ENCODE measurements at regions not wholly inside any gene's neighbourhood (a gene's known extent, or its start where the extent isn't known, plus 50 kb on each side); places are given as distances from the start of the nearest gene placed in this dataset.

DNA sequence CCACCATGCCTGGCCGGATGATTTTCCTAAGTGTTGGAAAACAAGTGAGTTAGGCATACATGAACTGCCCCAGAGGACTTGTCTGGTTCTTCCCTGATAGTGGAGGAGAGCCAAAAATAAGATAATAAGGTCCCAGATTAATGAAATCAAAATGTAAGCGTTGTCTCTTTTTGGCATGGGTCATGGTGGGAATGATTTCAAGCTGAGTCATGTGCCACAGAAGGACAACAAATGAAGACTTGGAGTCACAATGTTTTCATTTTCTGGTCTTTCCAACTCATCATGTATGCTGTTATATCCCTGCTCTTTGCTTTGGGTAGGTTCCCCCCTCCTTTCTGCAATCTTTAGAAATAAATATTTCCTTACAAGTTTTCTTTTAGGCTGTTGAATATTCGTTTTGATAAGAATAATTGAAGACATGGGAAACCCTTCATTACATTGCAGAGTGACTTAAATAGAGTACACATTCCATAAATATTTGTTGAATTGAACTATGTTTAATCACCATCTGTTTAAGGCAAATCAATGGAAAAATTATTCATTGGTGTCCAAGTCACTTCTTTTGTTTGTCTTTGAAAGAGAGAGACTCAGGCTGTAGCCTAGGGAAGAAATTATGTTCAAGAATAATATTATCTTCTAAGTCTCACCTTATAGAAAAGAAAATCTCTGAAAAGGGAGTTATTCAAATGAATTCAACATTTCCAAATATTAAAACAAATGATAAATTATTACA is 196.3 kb downstream of the CSNK1G3 start:
- WGBS (ENCODE audit: insufficient coverage, low coverage, low lambda C conversion rate, missing lambda C conversion rate) = 24% methylated on average over 3 of the region's 3 CpGs
- no peaks in the 10 kb centered on the region for H3K27me3 ChIP-seq
- ATAC-seq (no peak), DNase-seq (no peak)
- no peak overlapping the region for H3K4me3 ChIP-seq
- no peak overlapping the region for H3K27ac ChIP-seq
- no peaks in the 10 kb centered on the region for H3K9me3 ChIP-seq
- intact Hi-C loops (cut with DNase I) = no loop called here
- TF ChIP-seq, protein P1, sequence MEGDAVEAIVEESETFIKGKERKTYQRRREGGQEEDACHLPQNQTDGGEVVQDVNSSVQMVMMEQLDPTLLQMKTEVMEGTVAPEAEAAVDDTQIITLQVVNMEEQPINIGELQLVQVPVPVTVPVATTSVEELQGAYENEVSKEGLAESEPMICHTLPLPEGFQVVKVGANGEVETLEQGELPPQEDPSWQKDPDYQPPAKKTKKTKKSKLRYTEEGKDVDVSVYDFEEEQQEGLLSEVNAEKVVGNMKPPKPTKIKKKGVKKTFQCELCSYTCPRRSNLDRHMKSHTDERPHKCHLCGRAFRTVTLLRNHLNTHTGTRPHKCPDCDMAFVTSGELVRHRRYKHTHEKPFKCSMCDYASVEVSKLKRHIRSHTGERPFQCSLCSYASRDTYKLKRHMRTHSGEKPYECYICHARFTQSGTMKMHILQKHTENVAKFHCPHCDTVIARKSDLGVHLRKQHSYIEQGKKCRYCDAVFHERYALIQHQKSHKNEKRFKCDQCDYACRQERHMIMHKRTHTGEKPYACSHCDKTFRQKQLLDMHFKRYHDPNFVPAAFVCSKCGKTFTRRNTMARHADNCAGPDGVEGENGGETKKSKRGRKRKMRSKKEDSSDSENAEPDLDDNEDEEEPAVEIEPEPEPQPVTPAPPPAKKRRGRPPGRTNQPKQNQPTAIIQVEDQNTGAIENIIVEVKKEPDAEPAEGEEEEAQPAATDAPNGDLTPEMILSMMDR (IDR thresholded peaks at IDR 0.05) = no peak
- TF ChIP-seq POLR2A (IDR thresholded peaks at IDR 0.05) = no peak
- no peaks in the 10 kb centered on the region for H3K36me3 ChIP-seq
- H3K4me1 ChIP-seq = no peaks in the 10 kb centered on the region

DNA sequence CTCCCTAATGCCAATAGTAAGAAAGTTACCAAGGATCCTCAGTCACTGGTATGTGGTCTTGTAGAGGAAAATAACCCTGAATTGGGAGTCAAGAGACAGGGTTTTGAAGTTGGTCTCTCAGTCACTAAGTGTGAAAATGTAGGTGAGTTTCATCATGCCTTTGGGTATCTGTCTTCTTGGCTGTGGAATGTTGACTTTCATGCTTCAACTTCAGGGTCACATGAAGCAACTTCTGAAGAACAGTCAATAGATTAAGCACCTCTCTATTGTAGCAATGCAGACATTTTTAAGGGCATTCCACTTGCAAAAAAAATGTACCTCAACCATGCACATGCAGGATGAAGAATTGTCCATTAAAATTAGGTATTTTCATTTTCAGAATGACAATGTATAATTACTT is 194.6 kb downstream of the CSNK1G3 start:
- no peak overlapping the region for H3K27ac ChIP-seq
- DNase-seq = no peak
- H3K9me3 ChIP-seq = no peaks in the 10 kb centered on the region
- H3K4me3 ChIP-seq = no peak overlapping the region
- ATAC-seq = no peak
- H3K4me1 ChIP-seq = no peaks in the 10 kb centered on the region
- H3K36me3 ChIP-seq = no peaks in the 10 kb centered on the region
- intact Hi-C loops (cut with DNase I) = no loop called here
- no peaks in the 10 kb centered on the region for H3K27me3 ChIP-seq
- TF ChIP-seq, protein P1 (IDR thresholded peaks at IDR 0.05) = no peak
- no peak for TF ChIP-seq POLR2A (IDR thresholded peaks at IDR 0.05)

DNA sequence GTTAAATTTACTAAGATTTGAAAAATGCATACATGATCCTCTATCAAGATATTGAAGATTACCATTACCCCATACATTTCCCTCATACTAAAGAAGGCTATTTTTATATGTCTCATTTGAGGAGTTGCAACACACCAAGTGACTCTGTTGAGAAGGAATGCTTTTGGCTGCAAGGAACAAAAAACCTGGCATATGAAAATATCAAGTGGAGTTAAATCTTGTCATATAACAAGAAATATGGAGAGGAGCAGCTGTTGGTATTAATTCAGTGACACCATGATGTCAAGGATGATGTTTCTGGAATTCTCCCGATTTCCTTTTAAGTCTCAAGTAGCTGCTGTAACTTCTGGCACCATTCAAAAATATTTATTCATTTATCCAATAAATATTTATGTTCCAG is 193.8 kb downstream of the CSNK1G3 start:
- Histone ChIP-seq H3K4me3 (no peak overlapping the region), H3K4me1 (no peaks in the 10 kb centered on the region), H3K27ac (no peak overlapping the region), H3K9me3 (no peaks in the 10 kb centered on the region), H3K27me3 (no peaks in the 10 kb centered on the region), H3K36me3 (no peaks in the 10 kb centered on the region)
- TF ChIP-seq, protein P1 (IDR thresholded peaks at IDR 0.05) = no peak
- ATAC-seq = no peak
- DNase-seq = no peak
- 42% methylated on average over 1 of the region's 1 CpG for WGBS (ENCODE audit: insufficient coverage, low coverage, low lambda C conversion rate, missing lambda C conversion rate)
- intact Hi-C loops (cut with DNase I) = no loop called here

DNA sequence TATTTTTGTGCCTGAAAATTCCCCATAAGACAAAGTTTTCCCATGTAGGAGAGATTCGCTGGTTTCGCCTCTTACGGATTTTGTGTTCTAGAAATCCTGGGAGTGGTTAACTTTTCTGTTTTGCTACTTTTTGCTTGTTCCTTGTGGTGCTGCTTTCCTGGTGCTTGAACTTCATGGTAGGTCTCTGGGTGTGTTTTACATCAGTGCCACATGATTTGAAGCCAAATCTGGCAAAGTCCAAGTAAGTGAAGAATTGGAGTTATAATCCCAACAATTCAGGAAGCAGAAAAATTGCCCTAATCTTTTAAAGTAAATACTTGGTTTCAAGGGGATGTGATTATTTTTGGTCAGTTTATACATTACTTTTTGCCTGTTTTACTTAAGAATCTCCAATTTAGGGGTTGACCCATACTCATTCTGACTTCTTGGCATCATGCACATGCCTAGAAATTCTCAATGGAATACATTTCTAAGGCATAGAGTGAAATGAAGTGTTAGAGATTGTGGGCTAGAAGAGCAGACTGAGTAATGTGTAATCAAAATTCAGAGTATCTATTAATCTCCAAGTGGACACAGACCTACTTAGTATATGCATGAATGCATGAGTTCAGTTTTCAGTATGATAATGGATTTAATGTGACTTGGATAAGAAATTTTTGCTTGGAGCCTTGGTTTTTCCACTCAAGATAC is 189.7 kb downstream of the CSNK1G3 start:
- ATAC-seq = no peak
- no peaks in the 10 kb centered on the region for H3K9me3 ChIP-seq
- 86% methylated on average over 3 of the region's 3 CpGs for WGBS (ENCODE audit: insufficient coverage, low coverage, low lambda C conversion rate, missing lambda C conversion rate)
- no peak overlapping the region for H3K27ac ChIP-seq
- H3K27me3 ChIP-seq = no peaks in the 10 kb centered on the region
- H3K4me1 ChIP-seq = no peaks in the 10 kb centered on the region
- intact Hi-C loops (cut with DNase I) = no loop called here
- DNase-seq = no peak
- H3K36me3 ChIP-seq = no peaks in the 10 kb centered on the region
- TF ChIP-seq, protein P1 (IDR thresholded peaks at IDR 0.05) = no peak
- no peak for TF ChIP-seq POLR2A (IDR thresholded peaks at IDR 0.05)
- no peak overlapping the region for H3K4me3 ChIP-seq

Measured in right lobe of liver (tissue), 6 donors.